ENCODE measurements at regions not wholly inside any gene's neighbourhood (a gene's known extent, or its start where the extent isn't known, plus 50 kb on each side); places are given as distances from the start of the nearest gene placed in this dataset.

GRCh38 chr7:156131881-156132280 is 319.6 kb upstream of the SHH start:
- Histone ChIP-seq H3K4me3 (ENCODE audit: low read length) (no peak overlapping the region), H3K4me1 (ENCODE audit: insufficient read depth, low read length) (no peaks in the 10 kb centered on the region), H3K27me3 (ENCODE audit: control insufficient read depth in 1 of 2, insufficient read depth in 2 of 2, low read length in 2 of 2) (no peaks in the 10 kb centered on the region), H3K27ac (ENCODE audit: low read depth in 1 of 2, low read length in 2 of 2) (no peak overlapping the region), H3K36me3 (ENCODE audit: insufficient read depth, low read length) (no peaks in the 10 kb centered on the region), H3K9me3 (ENCODE audit: control insufficient read depth in 1 of 2, insufficient read depth in 1 of 2, low read length in 2 of 2) (peaks cover 0 to 10% of the 10 kb centered on the region in 2 experiments)
- no peaks in the 10 kb centered on the region for H3K4me1 Mint-ChIP-seq (ENCODE audit: low read depth)
- H3K9me3 Mint-ChIP-seq, result no peaks in the 10 kb centered on the region
- intact Hi-C loops (cut with DNase I, micrococcal nuclease), result no loop called here
- ChIA-PET CTCF (no interaction called here), POLR2A (no interaction called here)
- no peaks in the 10 kb centered on the region for H3K36me3 Mint-ChIP-seq (ENCODE audit: low read depth)
- no peaks in the 10 kb centered on the region for H3K27me3 Mint-ChIP-seq
- ATAC-seq (ENCODE audit: poor library complexity) (no peak), DNase-seq (no peak)
- TF ChIP-seq CTCF (IDR thresholded peaks at IDR 0.05), result no peak
- H3K27ac Mint-ChIP-seq, result no peak overlapping the region
- H3K4me3 Mint-ChIP-seq, result no peak overlapping the region

- H3K4me3 Mint-ChIP-seq, result no peak overlapping the region
- no peaks in the 10 kb centered on the region for H3K36me3 ChIP-seq (ENCODE audit: insufficient read depth, low read length)
- no peaks in the 10 kb centered on the region for H3K9me3 Mint-ChIP-seq
- no peak overlapping the region for H3K4me3 ChIP-seq (ENCODE audit: low read length)
- intact Hi-C loops (cut with DNase I, micrococcal nuclease), result no loop called here
- POLR2A ChIA-PET, result no interaction called here
- DNase-seq (no peak), ATAC-seq (ENCODE audit: poor library complexity) (no peak)
- H3K27me3 Mint-ChIP-seq, result no peaks in the 10 kb centered on the region
- H3K27ac ChIP-seq (ENCODE audit: low read depth in 1 of 2, low read length in 2 of 2), result no peak overlapping the region
- H3K9me3 ChIP-seq (ENCODE audit: control insufficient read depth in 1 of 2, insufficient read depth in 1 of 2, low read length in 2 of 2), result peaks cover 0 to 16% of the 10 kb centered on the region in 2 experiments
- H3K27ac Mint-ChIP-seq, result no peak overlapping the region
- no peaks in the 10 kb centered on the region for H3K36me3 Mint-ChIP-seq (ENCODE audit: low read depth)
- H3K27me3 ChIP-seq (ENCODE audit: control insufficient read depth in 1 of 2, insufficient read depth in 2 of 2, low read length in 2 of 2), result no peaks in the 10 kb centered on the region
- H3K4me1 ChIP-seq (ENCODE audit: insufficient read depth, low read length), result no peaks in the 10 kb centered on the region
- no peak for TF ChIP-seq CTCF (IDR thresholded peaks at IDR 0.05)
- H3K4me1 Mint-ChIP-seq (ENCODE audit: low read depth), result no peaks in the 10 kb centered on the region
- CTCF ChIA-PET, result no interaction called here
These were observed 317.3 kb upstream of the SHH start for GRCh38 chr7:156129522-156129921.

GRCh38 chr7:156128496-156128895 is 316.2 kb upstream of the SHH start:
- no peaks in the 10 kb centered on the region for H3K27me3 ChIP-seq (ENCODE audit: control insufficient read depth in 1 of 2, insufficient read depth in 2 of 2, low read length in 2 of 2)
- H3K4me1 ChIP-seq (ENCODE audit: insufficient read depth, low read length), result no peaks in the 10 kb centered on the region
- ChIA-PET CTCF (no interaction called here), POLR2A (no interaction called here)
- H3K4me3 ChIP-seq (ENCODE audit: low read length), result no peak overlapping the region
- Mint-ChIP-seq H3K4me3 (no peak overlapping the region), H3K27me3 (no peaks in the 10 kb centered on the region), H3K27ac (no peak overlapping the region), H3K9me3 (no peaks in the 10 kb centered on the region), H3K36me3 (ENCODE audit: low read depth) (no peaks in the 10 kb centered on the region), H3K4me1 (ENCODE audit: low read depth) (no peaks in the 10 kb centered on the region)
- no peak for TF ChIP-seq CTCF (IDR thresholded peaks at IDR 0.05)
- intact Hi-C loops (cut with DNase I, micrococcal nuclease), result no loop called here
- peaks cover 0 to 20% of the 10 kb centered on the region in 2 experiments for H3K9me3 ChIP-seq (ENCODE audit: control insufficient read depth in 1 of 2, insufficient read depth in 1 of 2, low read length in 2 of 2)
- H3K36me3 ChIP-seq (ENCODE audit: insufficient read depth, low read length), result no peaks in the 10 kb centered on the region
- no peak overlapping the region for H3K27ac ChIP-seq (ENCODE audit: low read depth in 1 of 2, low read length in 2 of 2)
- ATAC-seq (ENCODE audit: poor library complexity), result no peak
- DNase-seq, result no peak

All from CD4-positive, alpha-beta T cell (primary cell).